CMK (cell line): ENCODE measurements at regions not wholly inside any gene's neighbourhood (a gene's known extent, or its start where the extent isn't known, plus 50 kb on each side); places are given as distances from the start of the nearest gene placed in this dataset.
"Not testable (repeated sequence)": the region's sequence is repeated elsewhere in the genome, so short reads cannot be mapped to it uniquely, and the experiment has no call there.

Experiments used
- DNase-seq: peaks from one replicate; pipeline ENCODE4 v3.0.0-alpha.2; 2010; ENCODE audit warnings: low read depth

DNA sequence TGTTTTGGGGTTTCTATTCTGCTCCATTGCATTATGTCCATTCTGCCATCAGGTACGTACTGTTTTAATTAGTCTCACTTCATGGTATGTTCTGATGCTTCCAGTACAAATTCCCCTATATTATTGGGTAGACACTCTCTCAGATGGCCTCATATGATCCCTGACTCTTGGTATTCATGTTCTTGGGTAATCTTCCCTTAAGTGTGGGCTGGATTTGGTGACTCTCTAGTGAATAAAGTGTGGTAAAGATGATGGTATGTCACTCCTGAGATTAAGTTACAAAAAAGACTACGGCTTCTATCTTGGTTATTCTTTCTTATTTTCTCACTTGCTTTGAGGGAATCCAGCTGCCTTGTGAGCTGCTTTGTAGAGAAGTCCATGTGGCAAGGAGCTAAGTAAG is 89.6 kb upstream of the TBC1D5 start:
- no peak for DNase-seq

DNA sequence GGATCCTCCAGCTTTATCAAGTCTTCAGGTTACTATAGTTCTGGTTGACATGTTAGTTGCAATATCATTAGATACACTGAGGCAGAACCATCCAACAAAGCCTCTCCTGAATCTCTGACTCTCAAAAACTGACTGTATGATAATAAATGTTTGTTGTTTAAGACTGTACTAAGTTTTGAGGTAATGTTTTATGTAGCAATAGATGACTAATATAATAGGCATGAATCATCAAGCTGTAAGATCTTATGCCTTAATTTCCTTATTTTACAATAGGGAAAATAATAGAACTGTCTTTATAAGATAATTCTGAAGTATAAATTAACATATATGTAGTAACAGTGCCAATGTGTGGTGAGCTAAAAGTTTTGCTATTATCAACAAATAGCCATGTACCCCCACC is 88.9 kb upstream of the TBC1D5 start:
- no peak for DNase-seq

DNA sequence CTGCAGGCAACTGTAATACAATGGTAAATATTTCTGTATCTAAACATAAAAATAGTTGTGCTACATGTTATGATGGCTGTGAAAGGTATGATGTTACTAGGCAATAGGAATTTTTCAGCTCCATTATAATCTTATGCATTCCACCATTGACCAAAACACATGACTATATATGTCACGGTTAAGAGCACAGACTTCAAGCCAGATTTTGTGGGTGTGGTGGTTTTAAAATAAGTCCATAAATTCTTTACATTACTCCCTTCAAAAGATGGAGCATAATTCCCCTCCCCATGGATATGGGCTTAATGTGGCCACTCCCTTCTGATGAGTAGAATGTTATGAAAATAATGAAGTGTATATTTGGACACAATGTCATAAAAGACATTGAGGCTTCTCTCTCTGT is 88.4 kb upstream of the TBC1D5 start:
- DNase-seq, result no peak

DNA sequence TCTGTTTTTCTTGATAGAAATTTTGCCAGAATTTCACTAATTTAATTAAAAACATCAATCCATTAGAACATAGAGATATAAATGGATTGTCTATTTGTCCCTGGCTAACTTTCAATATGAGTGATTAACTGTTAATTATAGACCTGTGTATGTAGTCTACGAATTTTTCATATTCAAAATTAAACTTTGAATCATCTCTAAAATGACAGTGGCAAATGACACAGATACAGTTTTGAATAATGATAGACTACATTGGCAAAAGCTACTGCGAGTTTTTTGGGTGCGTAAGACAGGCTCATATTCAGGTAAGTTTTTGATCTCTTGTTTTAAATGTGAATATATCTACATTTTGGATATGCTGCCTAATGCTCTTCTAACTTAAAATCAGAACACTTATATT is 86.0 kb upstream of the TBC1D5 start:
- no peak for DNase-seq

DNA sequence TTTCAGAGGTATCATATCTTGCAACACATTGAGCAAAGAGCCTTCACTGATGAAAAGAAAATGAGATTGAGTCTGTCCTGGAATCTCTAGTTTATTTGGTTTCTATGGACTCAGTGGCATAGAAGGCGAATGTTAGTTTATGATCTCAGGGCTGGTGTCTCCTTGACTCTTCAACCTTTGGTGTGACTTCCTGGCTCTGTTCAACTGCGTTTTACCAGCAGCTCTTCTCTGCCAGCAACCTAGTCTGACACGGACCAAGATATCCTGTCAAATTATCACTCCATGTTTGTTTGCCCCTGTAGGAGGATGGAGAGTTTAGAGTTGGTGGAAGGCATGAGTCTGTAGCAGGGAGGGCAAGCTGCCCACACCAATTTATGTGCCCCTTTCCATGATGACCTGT is 82.9 kb upstream of the TBC1D5 start:
- no peak for DNase-seq

DNA sequence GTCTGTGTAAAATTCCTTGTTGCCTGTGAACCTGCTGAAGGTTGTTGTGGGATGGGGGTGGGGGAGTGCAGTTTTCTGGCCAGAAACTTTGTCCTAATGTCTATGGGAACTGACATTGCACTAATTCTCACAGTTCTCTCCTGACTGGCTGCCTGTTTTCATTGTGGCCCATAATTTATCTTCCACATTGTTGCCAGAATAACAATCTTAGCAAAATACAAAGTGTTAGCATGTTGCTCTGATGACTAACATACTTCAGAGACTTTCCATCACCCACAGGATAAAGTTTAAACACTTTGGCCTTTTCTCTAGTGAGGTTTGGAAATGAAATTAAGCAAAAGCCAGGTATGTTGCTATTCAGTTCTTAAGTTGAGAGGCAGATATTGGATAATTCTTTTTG is 81.4 kb upstream of the TBC1D5 start:
- no peak for DNase-seq

DNA sequence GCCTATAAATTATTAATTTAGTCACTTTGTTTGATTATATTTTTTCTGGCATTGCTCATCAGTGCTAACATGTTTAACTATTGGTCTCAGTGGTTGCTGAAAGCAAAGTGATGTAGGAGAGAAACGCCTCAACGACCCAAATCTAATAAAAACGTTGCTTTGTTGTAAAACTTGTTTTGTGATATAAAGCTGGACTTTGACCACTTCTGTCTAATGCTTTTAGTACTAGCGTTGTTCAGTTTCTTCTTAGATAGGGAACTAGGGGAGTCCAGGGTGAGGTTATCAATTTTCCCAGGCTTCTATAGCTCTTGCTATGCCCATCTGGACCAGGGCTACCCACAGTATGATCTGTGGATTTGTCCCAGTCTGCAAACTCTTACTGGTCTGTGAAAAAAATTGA is 80.6 kb upstream of the TBC1D5 start:
- DNase-seq, result no peak

DNA sequence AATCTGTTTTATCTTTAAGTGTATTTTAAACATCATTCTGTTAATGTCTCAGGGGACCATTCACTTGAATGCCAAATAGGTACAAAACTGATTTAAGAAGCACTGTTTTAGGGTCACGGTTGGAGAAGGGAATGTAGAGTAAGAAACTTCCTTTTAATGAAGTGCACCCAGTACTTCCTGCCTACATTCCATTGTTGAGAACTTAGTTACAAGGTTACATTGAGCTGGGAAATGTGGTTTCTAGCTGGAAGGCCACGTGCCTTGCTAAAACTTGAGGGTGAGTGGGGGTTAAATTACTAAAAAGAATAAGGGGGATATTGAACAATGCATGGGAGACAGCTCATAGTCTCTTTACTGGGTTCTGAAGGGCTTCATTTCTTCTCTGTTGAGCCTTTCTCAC is 78.3 kb upstream of the TBC1D5 start:
- no peak for DNase-seq

DNA sequence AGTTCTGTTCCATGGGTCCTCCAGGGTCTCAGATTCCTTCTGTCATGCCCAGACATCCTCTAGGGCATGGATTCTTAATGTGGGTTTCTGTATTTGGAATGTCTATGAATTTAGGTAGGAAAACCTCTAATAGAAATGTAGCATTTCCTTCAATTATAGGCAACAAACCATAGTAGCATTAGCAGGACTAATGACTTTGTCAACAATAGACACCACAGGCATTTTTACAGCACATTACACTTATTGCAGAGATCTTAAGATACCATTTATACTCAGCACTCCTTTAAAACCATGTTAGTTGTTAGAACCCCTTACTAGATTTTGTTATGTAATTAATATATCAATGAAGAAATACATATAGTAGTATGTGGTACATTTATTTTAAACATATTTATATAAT is 77.8 kb upstream of the TBC1D5 start:
- no peak for DNase-seq

DNA sequence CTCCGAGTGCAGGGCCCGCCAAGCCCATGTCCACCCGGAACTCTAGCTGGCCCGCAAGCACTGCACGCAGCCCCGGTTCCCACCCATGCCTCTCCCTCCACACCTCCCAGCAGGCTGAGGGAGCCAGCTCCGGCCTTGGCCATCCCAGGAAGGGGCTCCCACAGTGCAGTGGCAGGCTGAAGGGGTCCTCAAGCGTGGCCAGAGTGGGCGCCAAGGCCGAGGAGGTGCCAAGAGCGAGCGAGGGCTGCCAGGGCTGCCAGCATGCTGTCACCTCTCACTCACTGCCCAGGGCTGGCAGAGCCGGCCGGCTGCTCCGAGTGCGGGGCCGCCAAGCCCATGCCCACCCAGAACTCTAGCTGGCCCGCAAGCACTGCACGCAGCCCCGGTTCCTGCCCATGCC is 75.5 kb upstream of the TBC1D5 start:
- not testable (repeated sequence) for DNase-seq

DNA sequence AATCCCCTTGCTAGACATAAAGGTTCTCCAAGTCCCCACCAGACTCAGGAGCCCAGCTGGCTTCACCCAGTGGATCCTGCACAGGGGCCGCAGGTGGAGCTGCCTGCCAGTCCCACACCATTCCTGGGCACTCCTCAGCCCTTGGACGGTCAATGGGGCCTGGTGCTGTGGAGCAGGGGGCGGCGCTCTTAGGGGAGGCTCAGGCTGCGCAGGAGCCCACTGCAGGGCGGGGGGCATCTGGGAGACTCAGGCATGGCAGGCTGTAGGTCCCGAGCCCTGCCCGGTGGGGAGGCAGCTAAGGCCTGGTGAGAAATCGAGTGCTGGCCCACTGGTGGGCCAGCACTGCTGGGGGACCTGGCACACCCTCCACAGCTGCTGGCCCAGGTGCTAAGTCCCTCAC is 75.1 kb upstream of the TBC1D5 start:
- DNase-seq, result no peak

DNA sequence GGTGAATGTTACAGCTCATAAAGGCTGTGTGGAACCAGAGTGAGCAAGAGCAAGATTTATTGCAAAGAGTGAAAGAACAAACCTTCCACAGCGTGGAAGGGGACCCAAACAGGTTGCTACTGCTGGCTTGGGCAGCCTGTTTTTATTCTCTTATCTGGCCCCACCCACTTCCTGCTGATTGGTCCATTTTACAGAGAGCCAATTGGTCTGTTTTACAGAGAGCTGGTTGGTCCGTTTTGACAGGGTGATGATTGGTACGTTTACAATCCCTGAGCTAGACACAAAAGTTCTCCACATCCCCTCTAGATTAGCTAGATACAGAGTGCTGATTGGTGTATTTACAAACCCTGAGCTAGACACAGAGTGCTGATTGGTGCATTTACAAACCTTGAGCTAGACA is 74.4 kb upstream of the TBC1D5 start:
- not testable (repeated sequence) for DNase-seq

DNA sequence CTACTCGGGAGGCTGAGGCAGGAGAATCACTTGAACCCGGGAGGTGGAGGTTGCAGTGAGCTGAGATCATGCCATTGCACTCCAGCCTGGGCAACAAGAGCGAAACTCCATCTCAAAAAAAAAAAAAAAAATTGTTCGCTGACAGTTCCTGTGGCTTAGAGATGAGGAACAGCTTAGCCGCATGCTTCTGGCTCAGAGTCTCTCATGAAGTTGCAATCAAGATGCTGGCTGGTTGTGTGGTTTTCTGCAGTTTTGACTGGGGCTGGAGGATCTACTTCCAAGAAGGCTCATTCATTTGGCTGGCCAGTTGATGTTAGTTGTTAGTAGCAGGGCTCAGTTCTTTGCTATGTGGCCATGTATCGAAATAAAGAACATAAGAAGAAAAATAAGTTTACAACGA is 69.9 kb upstream of the TBC1D5 start:
- not testable (repeated sequence) for DNase-seq

DNA sequence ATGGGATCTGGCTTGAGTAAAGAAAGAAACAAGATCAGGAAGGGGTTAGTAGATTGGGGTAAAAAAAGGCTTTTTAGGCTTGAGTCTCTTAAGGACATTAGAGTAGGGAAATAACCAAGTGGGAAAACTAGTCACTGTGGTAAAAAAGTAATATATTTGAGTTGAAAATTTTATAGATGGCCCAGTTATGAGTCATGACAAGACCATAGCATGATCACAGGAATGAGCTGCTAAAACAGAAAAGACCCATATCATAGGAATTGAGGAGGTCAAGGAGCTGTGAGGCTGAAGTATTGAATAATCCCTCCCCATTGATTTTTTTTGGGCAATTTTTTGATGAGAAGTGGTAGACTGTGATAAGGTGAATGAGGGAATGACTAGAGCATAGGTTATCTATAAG is 69.2 kb upstream of the TBC1D5 start:
- no peak for DNase-seq

DNA sequence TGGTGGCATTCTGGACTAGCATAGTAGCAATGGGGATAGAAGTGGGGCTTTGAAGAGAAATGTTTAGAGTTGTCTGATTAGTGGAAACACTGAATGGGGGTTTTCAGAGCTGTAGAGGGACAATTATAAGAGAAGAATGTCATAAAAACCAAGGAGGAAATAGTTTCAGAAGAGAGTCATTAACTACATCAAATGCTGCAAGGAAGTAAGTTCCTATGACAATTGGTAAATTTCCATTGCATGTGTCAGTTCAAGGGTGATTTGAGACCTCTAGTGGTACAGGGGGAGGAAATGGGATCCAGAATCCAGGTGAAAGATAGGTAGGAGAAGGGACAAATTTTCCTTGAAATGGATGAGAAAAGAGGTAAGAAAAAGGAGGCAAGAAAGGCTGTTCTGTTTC is 68.3 kb upstream of the TBC1D5 start:
- no peak for DNase-seq

DNA sequence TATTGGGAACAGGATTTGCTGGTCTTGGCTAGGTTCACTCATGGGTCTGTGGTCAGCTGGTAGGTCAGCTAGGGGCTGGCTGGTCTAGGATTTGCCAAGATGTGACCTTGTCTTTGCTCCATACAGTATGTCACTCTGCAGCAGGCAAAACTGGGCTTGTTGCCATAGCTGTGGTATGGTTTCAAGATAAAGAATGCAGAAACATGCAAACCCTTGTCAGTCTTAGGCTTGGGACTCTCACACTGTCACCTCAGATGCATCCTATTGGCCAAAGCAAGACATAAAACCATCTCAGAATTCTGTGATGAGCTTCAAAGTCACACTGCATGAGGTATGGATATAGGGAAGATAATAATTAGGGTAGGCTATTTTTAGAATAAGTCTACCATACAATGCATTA is 66.6 kb upstream of the TBC1D5 start:
- DNase-seq, result no peak

DNA sequence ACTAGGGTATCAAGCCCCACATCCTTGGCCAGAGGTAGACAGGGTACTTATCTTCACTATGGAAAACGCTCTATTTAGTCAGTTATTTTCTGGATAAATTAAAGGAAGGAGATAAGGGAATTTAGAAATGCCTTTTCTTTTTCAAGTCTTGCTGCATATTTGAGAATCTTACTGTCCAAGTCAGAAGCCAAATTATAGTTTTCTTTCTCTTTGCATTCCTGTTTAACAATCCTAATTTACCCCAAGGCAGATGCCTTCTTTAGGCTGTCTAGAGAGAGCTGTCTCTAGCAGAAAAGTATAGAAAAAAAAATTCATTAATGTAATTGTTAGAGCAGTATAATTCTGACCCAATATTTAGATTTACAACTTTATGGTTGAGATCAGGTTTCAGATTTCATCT is 64.4 kb upstream of the TBC1D5 start:
- no peak for DNase-seq

DNA sequence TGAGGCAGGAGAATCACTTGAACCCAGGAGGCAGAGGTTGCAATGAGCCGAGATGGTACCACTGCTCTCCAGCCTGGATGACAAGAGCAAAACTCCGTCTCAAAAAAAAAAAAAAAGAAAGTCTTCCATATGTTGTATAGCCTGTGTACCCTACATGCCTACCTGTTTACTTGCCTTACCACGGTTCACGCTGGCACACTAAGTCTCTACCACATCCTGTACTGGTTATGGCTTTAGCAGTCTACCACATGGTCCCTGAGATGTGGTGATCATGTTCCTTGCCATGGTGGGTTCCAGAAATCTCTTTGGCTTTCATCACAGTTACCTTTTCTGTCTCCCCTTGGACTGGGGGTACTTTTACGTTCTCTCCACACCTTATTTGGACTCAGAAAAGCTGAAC is 63.8 kb upstream of the TBC1D5 start:
- no peak for DNase-seq

DNA sequence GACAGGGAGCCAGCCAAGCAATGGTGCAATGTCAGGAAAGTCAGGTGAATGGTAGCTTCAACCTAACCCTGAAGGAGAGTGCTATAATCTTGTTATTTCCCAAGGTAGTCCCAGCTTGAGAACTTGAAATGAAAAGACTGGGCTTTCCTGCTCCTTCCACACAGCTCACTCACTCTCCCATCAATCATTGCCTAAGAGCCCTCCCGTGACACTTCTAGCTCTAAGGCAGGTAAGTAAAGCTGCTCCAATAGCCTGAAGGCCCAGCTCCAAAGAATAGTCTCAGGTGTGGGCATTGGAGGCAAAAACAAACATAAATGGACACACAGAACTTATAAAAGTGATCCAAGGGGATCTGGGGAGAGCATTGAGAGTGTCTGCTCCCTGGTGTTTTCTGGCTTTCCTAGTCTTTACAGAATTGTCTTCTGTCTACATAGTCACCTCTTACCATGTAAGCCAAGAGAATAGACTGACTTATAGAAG is 63.1 kb upstream of the TBC1D5 start:
- DNase-seq, result no peak

DNA sequence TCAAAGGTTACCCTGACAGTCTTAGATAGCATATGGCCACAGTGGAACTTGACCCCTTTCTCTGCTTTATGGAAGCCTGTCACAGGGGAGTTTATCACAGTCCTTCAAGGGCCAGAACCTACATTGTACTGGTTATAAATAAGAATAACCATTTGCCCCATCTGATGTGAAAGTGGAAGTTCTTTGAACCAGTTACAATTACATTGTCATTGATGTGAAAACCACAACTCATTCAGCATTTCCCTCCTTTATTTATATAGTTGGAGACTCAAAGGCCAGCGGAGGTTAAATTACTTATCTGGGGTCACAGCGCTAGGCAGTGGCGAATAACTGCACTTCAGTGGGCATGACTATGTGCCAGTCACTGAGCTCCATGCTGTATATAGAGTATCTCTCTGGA is 60.5 kb upstream of the TBC1D5 start:
- DNase-seq, result no peak

DNA sequence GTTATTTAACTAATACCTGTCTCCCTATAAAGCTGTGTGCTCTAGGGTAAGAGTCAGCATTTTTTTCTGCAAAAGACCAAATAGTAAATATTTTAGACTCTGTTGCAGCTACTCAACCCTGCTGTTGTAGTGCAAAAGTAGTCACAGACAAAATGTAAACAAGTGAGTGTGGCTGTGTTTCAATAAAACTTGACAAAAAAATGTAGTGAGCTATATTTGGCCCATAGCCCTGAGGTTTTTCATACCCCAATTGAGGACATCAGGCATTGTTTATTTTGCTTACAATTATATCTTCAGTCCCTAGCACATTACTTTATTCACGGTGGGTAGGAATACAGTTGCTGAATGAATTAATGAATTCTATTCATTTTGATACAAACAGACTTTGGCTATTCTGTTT is 58.7 kb upstream of the TBC1D5 start:
- DNase-seq, result no peak

DNA sequence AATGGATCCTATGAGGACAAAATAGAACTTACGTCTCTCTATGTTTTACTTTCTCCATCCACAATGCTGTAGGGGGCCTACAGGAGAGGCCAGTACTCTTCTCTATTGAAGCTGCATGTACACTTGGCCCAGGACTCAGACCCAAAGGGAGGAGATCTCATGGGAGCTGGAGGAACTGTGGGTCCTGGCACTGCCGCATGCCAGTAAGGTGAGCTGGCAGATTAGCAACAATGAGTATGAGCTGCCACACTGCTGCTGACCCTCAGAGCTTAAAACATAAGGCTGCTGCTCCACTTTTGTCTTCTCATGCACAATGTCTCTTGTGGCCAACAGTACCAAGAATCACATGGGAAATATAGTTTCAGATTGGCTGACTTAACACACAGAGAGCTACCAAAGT is 57.8 kb upstream of the TBC1D5 start:
- DNase-seq, result no peak

DNA sequence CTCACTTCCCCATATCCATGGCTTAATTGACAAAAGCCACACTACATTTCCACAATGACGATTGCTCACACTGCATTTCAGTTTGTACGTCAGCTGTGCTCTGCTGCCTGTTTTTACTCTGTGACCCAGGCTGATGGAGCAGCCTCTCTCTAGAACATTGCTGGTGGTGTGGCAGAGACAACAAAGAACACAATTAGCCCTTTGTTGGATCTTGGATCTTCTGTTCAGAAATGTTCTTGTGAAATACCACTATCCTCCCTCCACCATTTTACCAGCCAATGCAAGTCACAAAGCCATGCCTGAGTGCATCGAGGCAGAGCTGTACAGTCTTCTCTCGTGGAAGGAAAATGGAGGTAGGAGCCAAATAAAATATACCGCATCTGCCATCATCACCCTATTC is 56.9 kb upstream of the TBC1D5 start:
- no peak for DNase-seq

DNA sequence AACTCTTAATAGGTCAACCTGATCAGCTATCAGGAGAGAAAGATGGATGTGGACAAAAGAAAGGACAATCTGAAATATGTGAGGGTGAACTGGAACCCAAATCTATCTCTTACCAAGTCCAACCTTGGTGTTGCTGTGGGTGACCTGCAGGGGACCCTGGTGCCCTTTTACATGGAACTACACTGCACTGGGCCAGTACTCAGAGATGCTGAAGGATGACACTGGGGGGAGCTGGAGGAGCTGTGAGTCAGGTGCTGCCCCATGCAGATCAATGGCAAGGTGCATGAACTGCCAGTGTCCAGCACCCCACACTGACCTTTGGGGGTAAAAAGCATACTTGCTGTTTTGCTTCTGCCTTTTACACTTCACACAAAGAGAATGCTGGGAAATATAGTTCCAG is 55.6 kb upstream of the TBC1D5 start:
- DNase-seq, result no peak

DNA sequence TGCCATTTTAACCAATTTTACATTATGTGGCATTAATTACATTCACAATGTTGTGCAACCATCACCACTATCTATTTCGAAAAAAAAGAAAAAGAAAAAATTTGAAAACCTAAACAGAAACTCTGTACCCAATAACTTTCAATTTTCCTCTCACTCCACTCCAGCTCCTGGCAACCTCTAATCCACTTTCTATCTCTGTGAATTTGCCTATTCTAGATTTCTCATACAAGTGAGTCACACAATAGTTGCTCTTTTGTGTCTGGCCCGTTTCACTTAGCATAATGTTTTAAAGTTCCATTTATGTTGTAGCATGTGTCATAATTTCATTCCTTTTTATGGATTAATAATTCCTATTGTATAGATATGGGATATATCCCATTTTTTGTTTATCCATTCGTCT is 53.3 kb upstream of the TBC1D5 start:
- DNase-seq, result no peak
